OCI-LY7 (cell line): ENCODE measurements at regions not wholly inside any gene's neighbourhood (a gene's known extent, or its start where the extent isn't known, plus 50 kb on each side); places are given as distances from the start of the nearest gene placed in this dataset.

ENCODE experiments used
- EZH2phosphoT487 ChIP-seq: fragments of 200-600 bp; sonication (generic); IDR thresholded peaks from 2 replicates; pipeline ENCODE4 v1.6.1; 2018; ENCODE audit warnings: low read depth, borderline replicate concordance, mild to moderate bottlenecking, mixed run types, antibody characterized with exemption, low read length, moderate library complexity, mixed read lengths
- TF ChIP-seq, protein P1 (sequence below): fragments of 200-600 bp; sonication (generic); conservative IDR thresholded peaks from 2 replicates; pipeline ENCODE4 v1.5.1; 2014; ENCODE audit warnings: mild to moderate bottlenecking, antibody characterized with exemption, low read length, moderate library complexity, mixed read lengths

DNA sequence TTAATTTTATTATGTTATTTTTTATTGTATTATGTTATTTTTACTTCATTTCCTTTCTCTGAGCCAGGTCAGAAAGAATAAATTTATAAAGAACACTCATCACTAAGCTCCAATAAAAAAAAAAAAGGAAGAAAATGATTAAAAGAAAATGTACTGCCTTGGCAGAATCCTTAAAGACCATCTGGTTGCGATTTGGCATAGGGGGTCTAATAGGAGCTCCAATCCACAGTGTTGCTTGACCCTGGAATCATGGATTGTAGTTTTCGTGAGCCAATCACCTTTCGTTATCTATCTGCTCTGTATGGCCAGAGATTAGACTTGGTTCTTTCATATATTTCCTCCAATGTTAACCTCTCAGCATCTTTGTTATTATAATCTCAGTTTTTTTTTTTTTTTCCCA is 421.8 kb upstream of the MCTP2 start:
- TF ChIP-seq, protein P1, sequence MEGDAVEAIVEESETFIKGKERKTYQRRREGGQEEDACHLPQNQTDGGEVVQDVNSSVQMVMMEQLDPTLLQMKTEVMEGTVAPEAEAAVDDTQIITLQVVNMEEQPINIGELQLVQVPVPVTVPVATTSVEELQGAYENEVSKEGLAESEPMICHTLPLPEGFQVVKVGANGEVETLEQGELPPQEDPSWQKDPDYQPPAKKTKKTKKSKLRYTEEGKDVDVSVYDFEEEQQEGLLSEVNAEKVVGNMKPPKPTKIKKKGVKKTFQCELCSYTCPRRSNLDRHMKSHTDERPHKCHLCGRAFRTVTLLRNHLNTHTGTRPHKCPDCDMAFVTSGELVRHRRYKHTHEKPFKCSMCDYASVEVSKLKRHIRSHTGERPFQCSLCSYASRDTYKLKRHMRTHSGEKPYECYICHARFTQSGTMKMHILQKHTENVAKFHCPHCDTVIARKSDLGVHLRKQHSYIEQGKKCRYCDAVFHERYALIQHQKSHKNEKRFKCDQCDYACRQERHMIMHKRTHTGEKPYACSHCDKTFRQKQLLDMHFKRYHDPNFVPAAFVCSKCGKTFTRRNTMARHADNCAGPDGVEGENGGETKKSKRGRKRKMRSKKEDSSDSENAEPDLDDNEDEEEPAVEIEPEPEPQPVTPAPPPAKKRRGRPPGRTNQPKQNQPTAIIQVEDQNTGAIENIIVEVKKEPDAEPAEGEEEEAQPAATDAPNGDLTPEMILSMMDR = no peak
- TF ChIP-seq EZH2phosphoT487 = no peak
